ENCODE measurements at regions not wholly inside any gene's neighbourhood (a gene's known extent, or its start where the extent isn't known, plus 50 kb on each side); places are given as distances from the start of the nearest gene placed in this dataset.

DNA sequence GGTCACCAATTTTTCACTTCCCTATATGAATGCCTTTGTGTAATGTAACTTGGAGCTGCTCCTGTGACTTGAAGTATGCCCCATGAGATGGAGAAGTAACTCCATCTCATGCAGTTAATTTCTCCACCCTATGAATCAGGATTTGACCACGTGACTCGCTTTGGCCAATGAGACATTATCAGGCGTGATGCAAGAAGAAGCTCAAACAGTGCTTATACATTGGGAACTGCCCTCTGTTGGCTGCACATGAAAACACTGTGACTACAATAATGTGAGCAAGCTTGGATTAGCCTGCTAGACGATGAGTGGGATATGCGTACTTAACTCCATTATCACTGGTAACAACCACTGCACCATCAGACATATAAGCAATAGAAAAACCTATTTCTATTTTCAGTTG lies 684.4 kb downstream of the PLA2G4A start:
- no peaks in the 10 kb centered on the region for H3K27me3 ChIP-seq (ENCODE audit: insufficient read depth, low read length)
- TF ChIP-seq CTCF (IDR thresholded peaks at IDR 0.05; ENCODE audit: extremely low read depth, low read depth, low read length): no peak
- H3K9me3 ChIP-seq (ENCODE audit: low read depth, low read length): no peaks in the 10 kb centered on the region
- no peak overlapping the region for H3K27ac ChIP-seq (ENCODE audit: low read depth, low read length)
- no peaks in the 10 kb centered on the region for H3K36me3 ChIP-seq (ENCODE audit: insufficient read depth, low read length)
- DNase-seq (ENCODE audit: insufficient read length, low spot score, missing footprints): no peak
- no peaks in the 10 kb centered on the region for H3K4me1 ChIP-seq (ENCODE audit: insufficient read depth, low read length)
- no peak overlapping the region for H2AFZ ChIP-seq (ENCODE audit: low read length)
- no peak overlapping the region for H3K4me3 ChIP-seq (ENCODE audit: insufficient read depth, low read length)
- H4K20me1 ChIP-seq (ENCODE audit: insufficient read depth, low read length): no peaks in the 10 kb centered on the region
- no peaks in the 10 kb centered on the region for H3K79me2 ChIP-seq (ENCODE audit: insufficient read depth, low read length)
- H3K4me2 ChIP-seq (ENCODE audit: insufficient read depth, low read length): no peak overlapping the region

- no peak for TF ChIP-seq CTCF (IDR thresholded peaks at IDR 0.05; ENCODE audit: extremely low read depth, low read depth, low read length)
- H3K27me3 ChIP-seq (ENCODE audit: insufficient read depth, low read length): no peaks in the 10 kb centered on the region
- no peaks in the 10 kb centered on the region for H3K36me3 ChIP-seq (ENCODE audit: insufficient read depth, low read length)
- no peak overlapping the region for H3K4me3 ChIP-seq (ENCODE audit: insufficient read depth, low read length)
- H3K79me2 ChIP-seq (ENCODE audit: insufficient read depth, low read length): no peaks in the 10 kb centered on the region
- no peak overlapping the region for H3K27ac ChIP-seq (ENCODE audit: low read depth, low read length)
- no peak for DNase-seq (ENCODE audit: insufficient read length, low spot score, missing footprints)
- no peaks in the 10 kb centered on the region for H3K9me3 ChIP-seq (ENCODE audit: low read depth, low read length)
- no peak overlapping the region for H3K4me2 ChIP-seq (ENCODE audit: insufficient read depth, low read length)
- no peaks in the 10 kb centered on the region for H3K4me1 ChIP-seq (ENCODE audit: insufficient read depth, low read length)
- no peaks in the 10 kb centered on the region for H4K20me1 ChIP-seq (ENCODE audit: insufficient read depth, low read length)
- H2AFZ ChIP-seq (ENCODE audit: low read length): no peak overlapping the region
Observed at GRCh38 chr1:187514110-187514509, 685.4 kb downstream of the PLA2G4A start.

GRCh38 chr1:187516874-187517273 lies 688.1 kb downstream of the PLA2G4A start:
- Histone ChIP-seq H3K36me3 (ENCODE audit: insufficient read depth, low read length) (no peaks in the 10 kb centered on the region), H3K79me2 (ENCODE audit: insufficient read depth, low read length) (no peaks in the 10 kb centered on the region), H3K27me3 (ENCODE audit: insufficient read depth, low read length) (no peaks in the 10 kb centered on the region), H4K20me1 (ENCODE audit: insufficient read depth, low read length) (no peaks in the 10 kb centered on the region), H3K4me1 (ENCODE audit: insufficient read depth, low read length) (no peaks in the 10 kb centered on the region), H2AFZ (ENCODE audit: low read length) (no peak overlapping the region), H3K4me3 (ENCODE audit: insufficient read depth, low read length) (no peak overlapping the region), H3K27ac (ENCODE audit: low read depth, low read length) (no peak overlapping the region), H3K4me2 (ENCODE audit: insufficient read depth, low read length) (no peak overlapping the region), H3K9me3 (ENCODE audit: low read depth, low read length) (no peaks in the 10 kb centered on the region)
- no peak for TF ChIP-seq CTCF (IDR thresholded peaks at IDR 0.05; ENCODE audit: extremely low read depth, low read depth, low read length)
- no peak for DNase-seq (ENCODE audit: insufficient read length, low spot score, missing footprints)

DNA sequence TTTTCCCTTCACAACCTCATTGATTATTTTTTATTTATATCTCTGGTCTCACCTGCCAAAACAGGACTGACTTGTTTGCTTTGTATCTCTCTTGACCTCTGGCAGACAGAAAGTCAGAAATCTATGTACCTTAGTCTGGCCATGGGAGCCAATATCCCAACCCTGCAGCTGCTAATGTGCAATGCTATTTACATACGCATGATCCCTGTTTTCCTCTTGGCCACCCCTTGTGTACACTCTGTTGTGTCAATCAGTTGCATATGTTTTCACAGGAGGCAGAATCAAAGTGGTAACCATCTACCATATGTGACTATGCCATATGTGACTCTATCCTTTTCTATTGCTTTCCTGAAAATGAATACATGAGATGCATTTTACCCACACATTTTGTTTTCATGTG lies 688.8 kb downstream of the PLA2G4A start:
- Histone ChIP-seq H3K4me3 (ENCODE audit: insufficient read depth, low read length) (no peak overlapping the region), H3K27ac (ENCODE audit: low read depth, low read length) (no peak overlapping the region), H3K9me3 (ENCODE audit: low read depth, low read length) (no peaks in the 10 kb centered on the region), H3K79me2 (ENCODE audit: insufficient read depth, low read length) (no peaks in the 10 kb centered on the region), H3K27me3 (ENCODE audit: insufficient read depth, low read length) (no peaks in the 10 kb centered on the region), H3K4me1 (ENCODE audit: insufficient read depth, low read length) (no peaks in the 10 kb centered on the region), H3K36me3 (ENCODE audit: insufficient read depth, low read length) (no peaks in the 10 kb centered on the region), H4K20me1 (ENCODE audit: insufficient read depth, low read length) (no peaks in the 10 kb centered on the region), H2AFZ (ENCODE audit: low read length) (no peak overlapping the region), H3K4me2 (ENCODE audit: insufficient read depth, low read length) (no peak overlapping the region)
- DNase-seq (ENCODE audit: insufficient read length, low spot score, missing footprints): no peak
- no peak for TF ChIP-seq CTCF (IDR thresholded peaks at IDR 0.05; ENCODE audit: extremely low read depth, low read depth, low read length)
